ENCODE measurements at regions not wholly inside any gene's neighbourhood (a gene's known extent, or its start where the extent isn't known, plus 50 kb on each side); places are given as distances from the start of the nearest gene placed in this dataset.

DNA sequence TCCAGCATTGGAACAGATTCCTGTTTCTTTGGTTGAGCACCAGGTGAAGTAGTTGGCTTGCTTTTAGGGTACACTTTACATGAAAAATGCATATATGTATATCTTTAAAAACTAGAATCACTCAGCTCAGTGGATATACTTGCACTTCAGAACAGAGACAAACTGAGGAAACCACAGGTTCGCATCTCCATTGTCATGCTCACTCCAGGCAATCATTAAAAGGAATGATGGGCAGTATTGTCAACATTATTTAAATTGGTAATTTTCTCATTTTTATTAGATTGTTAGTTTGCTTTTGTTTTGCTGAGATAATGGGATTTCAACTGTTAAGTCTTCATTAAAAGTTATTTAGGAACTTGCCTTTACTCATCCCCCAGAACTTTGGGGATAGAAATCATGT lies 71.0 kb upstream of the NELL2 start:
- no peak for TF ChIP-seq CTCF (IDR thresholded peaks at IDR 0.05)
- no peak for TF ChIP-seq POLR2A (IDR thresholded peaks at IDR 0.05)

All from right lobe of liver (tissue), 4 donors.